HepG2 (cell line): ENCODE measurements at regions not wholly inside any gene's neighbourhood (a gene's known extent, or its start where the extent isn't known, plus 50 kb on each side); places are given as distances from the start of the nearest gene placed in this dataset.

Source experiments
- CBX2 ChIP-seq, 2 experiments: fragments of 200-600 bp in 1 of 2; sonication (generic); formaldehyde crosslinking in 1 of 2; IDR thresholded peaks; 2 replicates each; pipeline versions ENCODE4 v1.7.0 to v1.8.1; 2018 to 2022; ENCODE audit warnings: low read depth in 2 of 2, low read length in 1 of 2, mild to moderate bottlenecking in 1 of 2, missing genetic modification reagents in 1 of 2
- DNMT3B ChIP-seq: conservative IDR thresholded peaks from 2 replicates; pipeline ENCODE4 v1.6.1; 2016; ENCODE audit warnings: missing biosample characterization, control low read depth
- DPF2 ChIP-seq: sonication (generic); formaldehyde crosslinking; IDR thresholded peaks from 2 replicates; pipeline ENCODE4 v1.4.0; 2020; ENCODE audit warnings: mild to moderate bottlenecking, low read depth, missing genetic modification reagents, borderline replicate concordance
- EP300 ChIP-seq, 3 experiments: sonication (generic) in 1 of 3; formaldehyde crosslinking in 1 of 3; IDR thresholded peaks; 2 replicates each; pipeline versions ENCODE4 v1.5.1 to v1.6.1; 2011 to 2020; ENCODE audit warnings: low read depth in 2 of 3, low read length in 2 of 3, borderline replicate concordance in 1 of 3, improper control_type of control experiment in 1 of 3, mild to moderate bottlenecking in 1 of 3, missing genetic modification reagents in 1 of 3, moderate library complexity in 1 of 3
- IRF9 ChIP-seq: sonication (generic); formaldehyde crosslinking; IDR thresholded peaks from 2 replicates; pipeline ENCODE4 v1.8.0; 2022; ENCODE audit warnings: missing genetic modification reagents, mild to moderate bottlenecking, borderline replicate concordance
- JUN ChIP-seq: sonication (generic); formaldehyde crosslinking; IDR thresholded peaks from 2 replicates; pipeline ENCODE4 v1.4.0; 2020; ENCODE audit warnings: mild to moderate bottlenecking, missing genetic modification reagents
- KMT2A ChIP-seq: sonication (generic); formaldehyde crosslinking; IDR thresholded peaks from 2 replicates; pipeline ENCODE4 v1.4.0; 2020; ENCODE audit warnings: missing genetic modification reagents
- MAFG ChIP-seq: sonication (generic); formaldehyde crosslinking; IDR thresholded peaks from 2 replicates; pipeline ENCODE4 v1.5.1; 2020; ENCODE audit warnings: mild to moderate bottlenecking, missing genetic modification reagents
- THRA ChIP-seq: sonication (generic); formaldehyde crosslinking; IDR thresholded peaks from 2 replicates; pipeline ENCODE4 v1.4.0; 2020; ENCODE audit warnings: missing genetic modification reagents, borderline replicate concordance
- YEATS4 ChIP-seq: sonication (generic); formaldehyde crosslinking; IDR thresholded peaks from 2 replicates; pipeline ENCODE4 v1.4.0; 2020; ENCODE audit warnings: missing genetic modification reagents, borderline replicate concordance
- ZBTB10 ChIP-seq: sonication (generic); formaldehyde crosslinking; IDR thresholded peaks from 2 replicates; pipeline ENCODE4 v1.4.0; 2020; ENCODE audit warnings: missing genetic modification reagents, borderline replicate concordance
- ZGPAT ChIP-seq: IDR thresholded peaks from 2 replicates; pipeline ENCODE4 v1.6.1; 2016; ENCODE audit warnings: mild to moderate bottlenecking
- ZNF234 ChIP-seq: sonication (generic); formaldehyde crosslinking; conservative IDR thresholded peaks from 2 replicates; pipeline ENCODE4 v1.5.1; 2020; ENCODE audit warnings: mild to moderate bottlenecking, missing genetic modification reagents
- ZNF281 ChIP-seq: sonication (generic); formaldehyde crosslinking; IDR thresholded peaks from 2 replicates; pipeline ENCODE4 v1.4.0; 2020; ENCODE audit warnings: missing genetic modification reagents, borderline replicate concordance
- ZNF331 ChIP-seq: sonication (generic); formaldehyde crosslinking; IDR thresholded peaks from 2 replicates; pipeline ENCODE4 v1.4.0; 2020; ENCODE audit warnings: missing genetic modification reagents
- ZNF557 ChIP-seq: sonication (generic); formaldehyde crosslinking; IDR thresholded peaks from 2 replicates; pipeline ENCODE4 v1.4.0; 2020; ENCODE audit warnings: missing genetic modification reagents
- ZNF788 ChIP-seq: sonication (generic); formaldehyde crosslinking; IDR thresholded peaks from 2 replicates; pipeline ENCODE4 v1.5.0; 2020; ENCODE audit warnings: mild to moderate bottlenecking, missing genetic modification reagents, borderline replicate concordance
- ZZZ3 ChIP-seq: sonication (generic); formaldehyde crosslinking; IDR thresholded peaks from 2 replicates; pipeline ENCODE4 v1.4.0; 2020; ENCODE audit warnings: missing genetic modification reagents, mild to moderate bottlenecking, borderline replicate concordance

GRCh38 chr6:28719275-28719940, 193.7 kb downstream of the GPX5 start (continued):
- TF ChIP-seq ZNF281 (no peak), ZNF557 (no peak), JUN (no peak), ZNF234 (no peak), DNMT3B (CRISPR knock-in tag) (no peak), MAFG (CRISPR knock-in tag) (no peak), IRF9 (CRISPR knock-in tag) (no peak), ZZZ3 (CRISPR knock-in tag) (no peak), DPF2 (no peak), ZBTB10 (CRISPR knock-in tag) (no peak), YEATS4 (CRISPR knock-in tag) (no peak), KMT2A (no peak), ZNF331 (CRISPR knock-in tag) (peak; percentile 37; the same call in 1 of the 2 replicates), CBX2 (IDR thresholded peaks at IDR 0.05; ENCODE audit: low read depth, low read length) (no peak), CBX2 (CRISPR knock-in tag; IDR thresholded peaks at IDR 0.05; ENCODE audit: low read depth) (no peak), EP300 (IDR thresholded peaks at IDR 0.05; ENCODE audit: low read depth in 2 of 2, low read length in 2 of 2) (no peak), EP300 (CRISPR knock-in tag; IDR thresholded peaks at IDR 0.05; ENCODE audit: borderline replicate concordance) (no peak), ZNF788 (no peak), ZGPAT (CRISPR knock-in tag) (peak; percentile 43; the same call in 1 of the 2 replicates), THRA (CRISPR knock-in tag) (0 out of 2 replicates have a peak, but pooled peaks have one; percentile 13)
